CD1c-positive myeloid dendritic cell (primary cell): ENCODE measurements at regions not wholly inside any gene's neighbourhood (a gene's known extent, or its start where the extent isn't known, plus 50 kb on each side); places are given as distances from the start of the nearest gene placed in this dataset.

Source experiments
- DNase-seq: peaks from one replicate; pipeline ENCODE4 v3.0.0-alpha.2; 2016; ENCODE audit errors: extremely low spot score

GRCh38 chr3:67710396-67710795 lies 56.0 kb upstream of the SUCLG2 start:
- DNase-seq = no peak

- no peak for DNase-seq
Measured at GRCh38 chr3:67706934-67707333, 52.5 kb upstream of the SUCLG2 start.

- no peak for DNase-seq
Measured at GRCh38 chr3:67704322-67704721, 49.9 kb upstream of the SUCLG2 start.
